Osteocyte (in vitro differentiated cells): ENCODE measurements at regions not wholly inside any gene's neighbourhood (a gene's known extent, or its start where the extent isn't known, plus 50 kb on each side); places are given as distances from the start of the nearest gene placed in this dataset.
"Not testable (repeated sequence)": the region's sequence is repeated elsewhere in the genome, so short reads cannot be mapped to it uniquely, and the experiment has no call there.

Source experiments
- DNase-seq: peaks from one replicate; pipeline ENCODE4 v3.0.0; 2021; ENCODE audit warnings: mixed read lengths; ENCODE audit not compliant: unreplicated experiment; ENCODE audit errors: extremely low spot score
- H3K27ac Mint-ChIP-seq: one replicate; pipeline ENCODE4 v1.8.0; 2021; ENCODE audit warnings: mild to moderate bottlenecking, mixed read lengths; ENCODE audit not compliant: unreplicated experiment
- H3K27me3 Mint-ChIP-seq: one replicate; pipeline ENCODE4 v1.8.0; 2021; ENCODE audit warnings: mixed read lengths; ENCODE audit not compliant: unreplicated experiment
- H3K36me3 Mint-ChIP-seq: one replicate; pipeline ENCODE4 v1.8.0; 2021; ENCODE audit warnings: mixed read lengths; ENCODE audit not compliant: unreplicated experiment
- H3K4me1 Mint-ChIP-seq: one replicate; pipeline ENCODE4 v1.8.0; 2021; ENCODE audit warnings: mixed read lengths; ENCODE audit not compliant: unreplicated experiment
- H3K4me3 Mint-ChIP-seq: one replicate; pipeline ENCODE4 v1.8.0; 2021; ENCODE audit warnings: mild to moderate bottlenecking, moderate library complexity, mixed read lengths; ENCODE audit not compliant: unreplicated experiment
- H3K9me3 Mint-ChIP-seq: one replicate; pipeline ENCODE4 v1.8.0; 2021; ENCODE audit warnings: mixed read lengths; ENCODE audit not compliant: unreplicated experiment
- TF ChIP-seq, protein P1 (sequence below): fragments of 200-600 bp; sonication (generic); IDR thresholded peaks from 2 replicates; pipeline ENCODE4 v1.5.0; 2021; ENCODE audit warnings: antibody characterized with exemption, mild to moderate bottlenecking, moderate library complexity

DNA sequence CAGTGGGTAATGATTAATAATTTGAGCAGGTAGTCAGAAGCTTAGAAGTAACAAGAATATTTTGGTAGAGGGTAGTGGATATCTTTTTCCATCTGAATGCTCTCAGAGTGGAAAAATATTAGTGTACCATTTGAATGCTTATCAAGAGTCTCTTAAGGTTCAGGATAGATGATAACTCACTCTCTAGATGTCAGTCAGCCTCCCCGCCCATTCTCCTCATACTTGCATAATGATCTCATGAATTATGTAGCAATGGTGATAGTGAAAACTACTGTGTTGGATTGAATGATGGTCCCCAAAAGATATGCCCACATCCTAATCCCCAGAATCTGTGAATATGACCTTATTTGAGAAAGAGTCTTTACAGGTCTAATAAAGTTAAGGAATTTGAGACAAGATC, 132.7 kb upstream of the KLF12 start:
- Mint-ChIP-seq H3K9me3 (peaks cover 25% of the 10 kb centered on the region), H3K27me3 (no peaks in the 10 kb centered on the region), H3K27ac (no peak overlapping the region), H3K36me3 (peaks cover 3% of the 10 kb centered on the region), H3K4me1 (no peaks in the 10 kb centered on the region), H3K4me3 (no peak overlapping the region)
- TF ChIP-seq, protein P1, sequence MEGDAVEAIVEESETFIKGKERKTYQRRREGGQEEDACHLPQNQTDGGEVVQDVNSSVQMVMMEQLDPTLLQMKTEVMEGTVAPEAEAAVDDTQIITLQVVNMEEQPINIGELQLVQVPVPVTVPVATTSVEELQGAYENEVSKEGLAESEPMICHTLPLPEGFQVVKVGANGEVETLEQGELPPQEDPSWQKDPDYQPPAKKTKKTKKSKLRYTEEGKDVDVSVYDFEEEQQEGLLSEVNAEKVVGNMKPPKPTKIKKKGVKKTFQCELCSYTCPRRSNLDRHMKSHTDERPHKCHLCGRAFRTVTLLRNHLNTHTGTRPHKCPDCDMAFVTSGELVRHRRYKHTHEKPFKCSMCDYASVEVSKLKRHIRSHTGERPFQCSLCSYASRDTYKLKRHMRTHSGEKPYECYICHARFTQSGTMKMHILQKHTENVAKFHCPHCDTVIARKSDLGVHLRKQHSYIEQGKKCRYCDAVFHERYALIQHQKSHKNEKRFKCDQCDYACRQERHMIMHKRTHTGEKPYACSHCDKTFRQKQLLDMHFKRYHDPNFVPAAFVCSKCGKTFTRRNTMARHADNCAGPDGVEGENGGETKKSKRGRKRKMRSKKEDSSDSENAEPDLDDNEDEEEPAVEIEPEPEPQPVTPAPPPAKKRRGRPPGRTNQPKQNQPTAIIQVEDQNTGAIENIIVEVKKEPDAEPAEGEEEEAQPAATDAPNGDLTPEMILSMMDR = no peak
- no peak for DNase-seq

DNA sequence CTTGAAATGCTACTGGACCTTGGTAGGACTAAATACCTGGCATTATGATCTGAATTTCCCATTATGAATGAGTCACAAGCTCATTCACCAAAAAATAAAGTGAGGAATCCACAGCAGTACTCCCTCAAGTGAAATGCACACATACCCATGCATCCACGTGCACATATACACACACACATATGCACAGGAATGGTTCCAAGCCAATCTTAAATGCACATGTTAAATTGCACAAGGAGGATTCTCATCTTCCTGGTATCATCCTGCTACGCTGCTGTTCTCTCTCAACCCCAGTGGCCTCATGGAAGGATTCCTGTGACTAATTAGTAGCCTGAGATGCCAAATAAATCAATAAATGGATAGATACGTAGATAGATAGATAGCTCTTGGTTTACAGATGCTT, 132.1 kb upstream of the KLF12 start:
- H3K4me1 Mint-ChIP-seq = no peaks in the 10 kb centered on the region
- DNase-seq = no peak
- H3K9me3 Mint-ChIP-seq = peaks cover 25% of the 10 kb centered on the region
- H3K4me3 Mint-ChIP-seq = no peak overlapping the region
- no peak overlapping the region for H3K27ac Mint-ChIP-seq
- no peaks in the 10 kb centered on the region for H3K27me3 Mint-ChIP-seq
- peaks cover 2% of the 10 kb centered on the region for H3K36me3 Mint-ChIP-seq
- TF ChIP-seq, protein P1 = no peak

DNA sequence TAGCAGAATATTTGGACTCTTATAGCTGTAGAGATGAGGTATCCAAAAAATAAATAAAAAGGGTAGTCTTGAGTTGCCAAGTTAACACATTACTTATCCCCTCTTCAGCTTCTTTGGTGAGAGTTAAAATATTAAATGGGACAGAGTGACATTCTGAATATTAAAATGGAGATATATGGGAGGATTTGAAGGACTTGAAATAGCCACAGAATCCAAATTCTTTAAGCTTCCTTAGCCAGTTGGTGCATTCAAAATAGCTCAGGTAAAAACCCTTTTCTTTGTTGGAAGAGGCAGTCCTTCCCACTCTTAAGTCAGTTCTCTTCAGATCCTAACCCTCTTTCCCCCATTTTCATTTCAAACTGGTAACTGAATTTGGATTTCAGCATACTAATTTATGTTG, 130.1 kb upstream of the KLF12 start:
- no peak overlapping the region for H3K27ac Mint-ChIP-seq
- no peak overlapping the region for H3K4me3 Mint-ChIP-seq
- peaks cover 2% of the 10 kb centered on the region for H3K36me3 Mint-ChIP-seq
- no peak for DNase-seq
- H3K4me1 Mint-ChIP-seq = no peaks in the 10 kb centered on the region
- peaks cover 25% of the 10 kb centered on the region for H3K9me3 Mint-ChIP-seq
- no peaks in the 10 kb centered on the region for H3K27me3 Mint-ChIP-seq
- TF ChIP-seq, protein P1 = no peak

DNA sequence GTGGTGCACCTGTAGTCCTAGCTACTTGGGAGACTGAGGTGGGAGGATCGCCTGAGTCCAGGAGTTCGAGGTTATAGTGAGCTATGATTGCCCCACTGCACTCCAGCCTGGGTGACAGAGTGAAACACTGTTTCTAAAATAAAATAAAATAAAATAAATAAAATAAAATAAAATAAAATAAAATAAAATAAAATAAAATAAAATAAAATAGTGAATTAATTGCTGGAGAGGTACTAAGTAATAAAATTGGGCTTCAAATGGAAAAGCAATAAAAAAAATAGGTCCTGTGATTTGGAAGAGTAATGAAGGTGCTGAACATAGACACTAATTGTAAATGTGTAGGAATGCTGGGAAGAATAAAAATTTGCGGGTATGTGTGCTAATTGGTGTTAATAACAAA, 126.2 kb upstream of the KLF12 start:
- not testable (repeated sequence) for H3K4me3 Mint-ChIP-seq, H3K36me3 Mint-ChIP-seq, H3K27ac Mint-ChIP-seq, H3K27me3 Mint-ChIP-seq, DNase-seq
- Mint-ChIP-seq H3K4me1 (peaks cover 16% of the 10 kb centered on the region), H3K9me3 (peaks cover 15% of the 10 kb centered on the region)

DNA sequence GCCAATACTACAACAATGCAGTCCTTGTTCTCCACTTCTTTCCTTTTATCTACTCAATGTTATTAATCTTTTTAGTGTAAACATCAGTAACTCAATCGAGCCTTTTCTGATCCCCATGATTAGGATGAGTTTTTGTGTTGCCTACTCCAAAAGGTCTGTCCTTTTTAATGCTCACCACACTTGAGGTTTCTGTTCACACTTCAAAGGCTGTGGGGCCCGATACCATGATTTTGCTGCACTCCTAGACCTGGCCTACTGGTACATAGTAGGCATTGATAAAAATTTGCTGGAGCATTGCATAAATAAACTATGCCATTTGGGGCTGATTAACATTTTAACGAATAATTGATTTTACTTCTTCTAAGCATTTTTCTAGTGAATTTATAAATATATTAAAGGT, 125.4 kb upstream of the KLF12 start:
- Mint-ChIP-seq H3K4me1 (peaks cover 16% of the 10 kb centered on the region), H3K27ac (no peak overlapping the region), H3K27me3 (no peaks in the 10 kb centered on the region), H3K9me3 (peaks cover 11% of the 10 kb centered on the region), H3K4me3 (no peak overlapping the region), H3K36me3 (no peaks in the 10 kb centered on the region)
- no peak for DNase-seq
- TF ChIP-seq, protein P1 = no peak

DNA sequence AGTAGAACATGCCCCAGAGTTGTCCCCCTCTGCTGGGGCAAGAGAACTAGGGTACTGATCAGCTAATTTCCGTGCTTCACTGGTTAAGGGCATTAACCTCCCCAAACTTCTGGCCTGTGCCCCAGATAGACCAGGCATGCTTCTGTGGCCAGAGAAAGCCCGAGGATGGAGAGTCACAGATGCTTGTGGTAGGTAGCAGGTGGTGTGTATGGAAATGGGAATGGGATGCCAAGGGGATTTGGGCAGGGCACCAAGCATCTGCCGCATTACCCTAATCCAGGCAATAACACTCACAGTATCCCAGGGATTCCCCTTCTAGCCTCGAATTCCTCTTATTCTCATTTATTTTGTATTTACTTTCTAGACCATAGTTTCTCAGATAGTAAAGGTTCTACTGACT, 124.8 kb upstream of the KLF12 start:
- Mint-ChIP-seq H3K36me3 (no peaks in the 10 kb centered on the region), H3K4me3 (no peak overlapping the region), H3K4me1 (peaks cover 16% of the 10 kb centered on the region), H3K27me3 (no peaks in the 10 kb centered on the region), H3K9me3 (peaks cover 6% of the 10 kb centered on the region), H3K27ac (no peak overlapping the region)
- DNase-seq = no peak
- TF ChIP-seq, protein P1 = no peak
